Fibroblast of lung (primary cell): ENCODE measurements at regions not wholly inside any gene's neighbourhood (a gene's known extent, or its start where the extent isn't known, plus 50 kb on each side); places are given as distances from the start of the nearest gene placed in this dataset.
A peak's percentile ranks its signal among the peaks of the same experiment; 100 is the strongest.

Source experiments
- DNase-seq, 2 donors: peaks; one replicate each; pipeline versions ENCODE4 v3.0.0 to v3.0.0-alpha.2; 2010; ENCODE audit warnings: low read depth in 2 of 2
- H2AFZ ChIP-seq: 2 replicates; pipeline ENCODE4 v1.5.1; 2012; ENCODE audit warnings: low read length, control low read depth, inconsistent platforms
- H3K27ac ChIP-seq: 2 replicates; pipeline ENCODE4 v1.5.1; 2011; ENCODE audit warnings: low read length, control low read depth; ENCODE audit not compliant: insufficient read depth
- H3K27me3 ChIP-seq: 2 replicates; pipeline ENCODE4 v1.5.1; 2011; ENCODE audit warnings: mild to moderate bottlenecking, low read length; ENCODE audit not compliant: control insufficient read depth, insufficient read depth
- H3K36me3 ChIP-seq: 2 replicates; pipeline ENCODE4 v1.5.1; 2011; ENCODE audit warnings: low read length; ENCODE audit not compliant: control insufficient read depth, insufficient read depth
- H3K4me1 ChIP-seq: 2 replicates; pipeline ENCODE4 v1.5.1; 2011; ENCODE audit warnings: low read length; ENCODE audit not compliant: control insufficient read depth, insufficient read depth; ENCODE audit errors: extremely low read depth
- H3K4me2 ChIP-seq: 2 replicates; pipeline ENCODE4 v1.5.1; 2011; ENCODE audit warnings: low read length, control low read depth; ENCODE audit not compliant: insufficient read depth; ENCODE audit errors: extremely low read depth
- H3K4me3 ChIP-seq, 4 experiments: fragments of 200-600 bp in 1 of 4; sonication (generic) in 1 of 4; replicated peaks in 1 of 4; 2 replicates each; pipeline ENCODE4 v1.5.1; 2011 to 2016; ENCODE audit warnings: low read length in 4 of 4, low read depth in 3 of 4, mild to moderate bottlenecking in 3 of 4, control low read depth in 2 of 4, inconsistent platforms in 1 of 4, mixed read lengths in 1 of 4; ENCODE audit not compliant: insufficient read depth in 1 of 4; ENCODE audit errors: control extremely low read depth in 1 of 4
- H3K79me2 ChIP-seq: 2 replicates; pipeline ENCODE4 v1.5.1; 2012; ENCODE audit warnings: mild to moderate bottlenecking, low read length, inconsistent platforms; ENCODE audit not compliant: control insufficient read depth, insufficient read depth
- H3K9ac ChIP-seq: 2 replicates; pipeline ENCODE4 v1.5.1; 2011; ENCODE audit warnings: mild to moderate bottlenecking, low read length, control low read depth; ENCODE audit not compliant: insufficient read depth
- H3K9me3 ChIP-seq: 2 replicates; pipeline ENCODE4 v1.5.1; 2012; ENCODE audit warnings: low read depth, low read length; ENCODE audit not compliant: control insufficient read depth, insufficient read depth
- H4K20me1 ChIP-seq: 2 replicates; pipeline ENCODE4 v1.5.1; 2011; ENCODE audit warnings: low read length; ENCODE audit not compliant: control insufficient read depth, insufficient read depth; ENCODE audit errors: extremely low read depth
- CTCF ChIP-seq, 2 donors: IDR thresholded peaks in 1 of 2; conservative IDR thresholded peaks in 1 of 2; 1 replicate in 1 of 2; 2 replicates in 1 of 2; pipeline ENCODE4 v1.5.1; 2011 to 2012; ENCODE audit warnings: low read length in 2 of 2, control low read depth in 1 of 2, inconsistent platforms in 1 of 2, low read depth in 1 of 2, mild to moderate bottlenecking in 1 of 2
- EZH2 ChIP-seq: IDR thresholded peaks from 2 replicates; pipeline ENCODE4 v1.5.1; 2012; ENCODE audit warnings: low read length, control low read depth, mild to moderate bottlenecking; ENCODE audit errors: missing control alignments

GRCh38 chr4:4675641-4676040 lies 133.8 kb upstream of the STX18 start:
- H3K9me3 ChIP-seq, result no peaks in the 10 kb centered on the region
- no peak overlapping the region for H3K4me3 ChIP-seq
- no peak overlapping the region for H3K9ac ChIP-seq
- no peak for DNase-seq
- no peaks in the 10 kb centered on the region for H3K36me3 ChIP-seq
- peaks cover 5% of the 10 kb centered on the region for H3K4me1 ChIP-seq
- no peak overlapping the region for H3K27ac ChIP-seq
- H3K79me2 ChIP-seq, result no peaks in the 10 kb centered on the region
- no peak overlapping the region for H3K4me2 ChIP-seq
- no peaks in the 10 kb centered on the region for H4K20me1 ChIP-seq
- no peak overlapping the region for H2AFZ ChIP-seq
- H3K27me3 ChIP-seq, result no peaks in the 10 kb centered on the region
- no peak for TF ChIP-seq EZH2
- no peak for TF ChIP-seq CTCF (conservative IDR thresholded peaks at IDR 0.05 in 1 of 2, IDR thresholded peaks at IDR 0.05 in 1 of 2; ENCODE audit: low read depth in 1 of 2, low read length in 2 of 2)

GRCh38 chr4:4675051-4675581 lies 133.3 kb upstream of the STX18 start:
- Histone ChIP-seq H3K27me3 (no peaks in the 10 kb centered on the region), H3K9ac (no peak overlapping the region), H3K27ac (no peak overlapping the region), H3K4me2 (no peak overlapping the region), H2AFZ (no peak overlapping the region), H3K9me3 (no peaks in the 10 kb centered on the region), H4K20me1 (no peaks in the 10 kb centered on the region), H3K36me3 (no peaks in the 10 kb centered on the region), H3K79me2 (no peaks in the 10 kb centered on the region), H3K4me1 (peaks cover 5% of the 10 kb centered on the region), H3K4me3 (no peak overlapping the region)
- DNase-seq, result no peak
- TF ChIP-seq CTCF (conservative IDR thresholded peaks at IDR 0.05 in 1 of 2, IDR thresholded peaks at IDR 0.05 in 1 of 2; ENCODE audit: low read depth in 1 of 2, low read length in 2 of 2) (no peak), EZH2 (no peak)

- Histone ChIP-seq H4K20me1 (no peaks in the 10 kb centered on the region), H3K27me3 (no peaks in the 10 kb centered on the region), H3K9me3 (no peaks in the 10 kb centered on the region), H3K36me3 (no peaks in the 10 kb centered on the region), H2AFZ (no peak overlapping the region), H3K27ac (no peak overlapping the region), H3K4me1 (peaks cover 5% of the 10 kb centered on the region), H3K4me3 (no peak overlapping the region), H3K79me2 (no peaks in the 10 kb centered on the region), H3K9ac (no peak overlapping the region), H3K4me2 (no peak overlapping the region)
- TF ChIP-seq CTCF (conservative IDR thresholded peaks at IDR 0.05 in 1 of 2, IDR thresholded peaks at IDR 0.05 in 1 of 2; ENCODE audit: low read depth in 1 of 2, low read length in 2 of 2) (no peak), EZH2 (no peak)
- peak; percentile 51 to 56 for DNase-seq
These were observed 131.2 kb upstream of the STX18 start for GRCh38 chr4:4673070-4673469.
